ENCODE measurements at regions not wholly inside any gene's neighbourhood (a gene's known extent, or its start where the extent isn't known, plus 50 kb on each side); places are given as distances from the start of the nearest gene placed in this dataset.

GRCh38 chr2:6769346-6769745, 96.4 kb downstream of the CMPK2 start:
- H3K27ac Mint-ChIP-seq (ENCODE audit: unreplicated experiment): no peak overlapping the region
- no peak for TF ChIP-seq CTCF (IDR thresholded peaks at IDR 0.05)
- no peak for DNase-seq (ENCODE audit: low spot score)

GRCh38 chr2:6770006-6770405, 95.7 kb downstream of the CMPK2 start:
- no peak for TF ChIP-seq CTCF (IDR thresholded peaks at IDR 0.05)
- Mint-ChIP-seq H3K4me1 (ENCODE audit: low read depth) (peaks cover 12% of the 10 kb centered on the region), H3K36me3 (ENCODE audit: low read depth) (no peaks in the 10 kb centered on the region), H3K9me3 (ENCODE audit: low read depth) (no peaks in the 10 kb centered on the region), H3K27ac (ENCODE audit: unreplicated experiment) (no peak overlapping the region), H3K4me3 (ENCODE audit: unreplicated experiment) (no peak overlapping the region), H3K27me3 (ENCODE audit: low read depth) (peaks cover 3% of the 10 kb centered on the region)
- DNase-seq (ENCODE audit: low spot score): no peak

More at GRCh38 chr2:6769346-6769745, 96.4 kb downstream of the CMPK2 start:
- Mint-ChIP-seq H3K4me3 (ENCODE audit: unreplicated experiment) (no peak overlapping the region), H3K36me3 (ENCODE audit: low read depth) (no peaks in the 10 kb centered on the region), H3K4me1 (ENCODE audit: low read depth) (peaks cover 12% of the 10 kb centered on the region), H3K9me3 (ENCODE audit: low read depth) (no peaks in the 10 kb centered on the region), H3K27me3 (ENCODE audit: low read depth) (peaks cover 3% of the 10 kb centered on the region)

GRCh38 chr2:6771634-6772611, 93.8 kb downstream of the CMPK2 start:
- no peak for DNase-seq (ENCODE audit: low spot score)
- Mint-ChIP-seq H3K4me1 (ENCODE audit: low read depth) (peaks cover 12% of the 10 kb centered on the region), H3K36me3 (ENCODE audit: low read depth) (no peaks in the 10 kb centered on the region), H3K4me3 (ENCODE audit: unreplicated experiment) (peak overlapping the region; percentile 71), H3K27ac (ENCODE audit: unreplicated experiment) (no peak overlapping the region), H3K9me3 (ENCODE audit: low read depth) (no peaks in the 10 kb centered on the region), H3K27me3 (ENCODE audit: low read depth) (peaks cover 5% of the 10 kb centered on the region)
- no peak for TF ChIP-seq CTCF (IDR thresholded peaks at IDR 0.05)

- H3K27ac Mint-ChIP-seq (ENCODE audit: unreplicated experiment): no peak overlapping the region
- no peaks in the 10 kb centered on the region for H3K36me3 Mint-ChIP-seq (ENCODE audit: low read depth)
- peak overlapping the region; percentile 71 for H3K4me3 Mint-ChIP-seq (ENCODE audit: unreplicated experiment)
- peaks cover 12% of the 10 kb centered on the region for H3K4me1 Mint-ChIP-seq (ENCODE audit: low read depth)
- peak; percentile 99 for TF ChIP-seq CTCF (IDR thresholded peaks at IDR 0.05)
- no peak for DNase-seq (ENCODE audit: low spot score)
- H3K27me3 Mint-ChIP-seq (ENCODE audit: low read depth): peaks cover 5% of the 10 kb centered on the region
- no peaks in the 10 kb centered on the region for H3K9me3 Mint-ChIP-seq (ENCODE audit: low read depth)
Measured at GRCh38 chr2:6773007-6773693, 92.6 kb downstream of the CMPK2 start.

GRCh38 chr2:6773694-6774044, 92.0 kb downstream of the CMPK2 start:
- Mint-ChIP-seq H3K4me3 (ENCODE audit: unreplicated experiment) (no peak overlapping the region), H3K36me3 (ENCODE audit: low read depth) (no peaks in the 10 kb centered on the region), H3K27ac (ENCODE audit: unreplicated experiment) (no peak overlapping the region), H3K27me3 (ENCODE audit: low read depth) (peaks cover 5% of the 10 kb centered on the region), H3K9me3 (ENCODE audit: low read depth) (no peaks in the 10 kb centered on the region), H3K4me1 (ENCODE audit: low read depth) (peaks cover 12% of the 10 kb centered on the region)
- TF ChIP-seq CTCF (IDR thresholded peaks at IDR 0.05): no peak
- DNase-seq (ENCODE audit: low spot score): no peak

Data from chondrocyte (in vitro differentiated cells).